HepG2 (cell line): ENCODE measurements at regions not wholly inside any gene's neighbourhood (a gene's known extent, or its start where the extent isn't known, plus 50 kb on each side); places are given as distances from the start of the nearest gene placed in this dataset.

Source experiments
- ATAC-seq: fragments of 200-7000 bp; cut with Tn5 transposase; 3 replicates; pipeline ENCODE4 v1.9.1; 2020; ENCODE audit warnings: mild to moderate bottlenecking, moderate library complexity
- BruUV-seq: library from RNA; stranded (reverse); fragments of 400-500 nt; replicated peaks from 2 replicates; lab custom pipeline; 2021; lab: Mats Ljungman, UMichigan
- CTCF ChIA-PET: fragments of 300-600 bp; formaldehyde crosslinking; extraction: SDS; loops from one replicate; lab custom pipeline; 2021; ENCODE audit warnings: low total read pairs, inconsistent platforms, low intra/inter-chr PET ratio; lab: Yijun Ruan, JAX
- POLR2A ChIA-PET: fragments of 350-600 bp; sonication (Branson Sonifier 250); formaldehyde crosslinking; loops from one replicate; lab custom pipeline; 2020; ENCODE audit warnings: antibody characterized with exemption, inconsistent platforms; lab: Yijun Ruan, JAX
- DNase-seq: peaks from one replicate; pipeline ENCODE4 v3.0.0-alpha.2; 2015; ENCODE audit warnings: low spot score
- FAIRE-seq: peaks from 3 replicates; lab custom pipeline; 2011; peaks lifted over from hg19 to GRCh38; lab: Jason Lieb, UNC
- H2AFZ ChIP-seq: one replicate; pipeline ENCODE4 v1.6.1; 2011; ENCODE audit warnings: low read length, inconsistent platforms
- H3K27ac ChIP-seq: fragments of 300-600 bp; 3 replicates; pipeline ENCODE4 v1.8.0; 2011; ENCODE audit warnings: mixed run types, mild to moderate bottlenecking, mixed read lengths, low read length, inconsistent platforms; ENCODE audit not compliant: insufficient read depth; ENCODE audit errors: extremely low read length
- H3K27me3 ChIP-seq, 2 experiments: fragments of 200-600 bp in 1 of 2; 2 replicates in 1 of 2; 3 replicates in 1 of 2; pipeline versions ENCODE4 v1.6.0 to v1.8.0; 2011; ENCODE audit warnings: low read length in 2 of 2, mild to moderate bottlenecking in 2 of 2, moderate library complexity in 2 of 2, inconsistent platforms in 1 of 2; ENCODE audit not compliant: insufficient read depth in 2 of 2, control insufficient read depth in 1 of 2
- H3K36me3 ChIP-seq, 2 experiments: fragments of 200-600 bp in 1 of 2; replicated peaks in 1 of 2; 2 replicates in 1 of 2; 3 replicates in 1 of 2; pipeline versions ENCODE4 v1.5.1 to v1.8.0; 2011; ENCODE audit warnings: low read length in 2 of 2, inconsistent platforms in 1 of 2; ENCODE audit not compliant: insufficient read depth in 2 of 2, control insufficient read depth in 1 of 2
- H3K4me1 ChIP-seq: 2 replicates; pipeline ENCODE4 v1.5.1; 2012; ENCODE audit warnings: low read length, inconsistent platforms; ENCODE audit not compliant: insufficient read depth
- H3K4me2 ChIP-seq: 2 replicates; pipeline ENCODE4 v1.6.0; 2011; ENCODE audit warnings: low read depth, low read length, inconsistent platforms
- H3K4me3 ChIP-seq, 3 experiments: fragments of 200-600 bp in 1 of 3; sonication (generic), shearing (Covaris generic) in 1 of 3; replicated peaks in 1 of 3; 2 replicates each; pipeline ENCODE4 v1.5.1; 2011 to 2016; ENCODE audit warnings: low read length in 3 of 3, inconsistent platforms in 2 of 3, low read depth in 2 of 3, mild to moderate bottlenecking in 2 of 3, control low read depth in 1 of 3, mixed read lengths in 1 of 3; ENCODE audit not compliant: insufficient read depth in 1 of 3
- H3K79me2 ChIP-seq: one replicate; pipeline ENCODE4 v1.6.1; 2011; ENCODE audit warnings: low read length, inconsistent platforms; ENCODE audit not compliant: insufficient read depth
- H3K9ac ChIP-seq: 2 replicates; pipeline ENCODE4 v1.6.0; 2011; ENCODE audit warnings: mild to moderate bottlenecking, low read depth, low read length, inconsistent platforms; ENCODE audit not compliant: insufficient read depth
- H3K9me3 ChIP-seq: 2 replicates; pipeline ENCODE4 v1.5.1; 2012; ENCODE audit warnings: mild to moderate bottlenecking, low read length
- H4K20me1 ChIP-seq: 2 replicates; pipeline ENCODE4 v1.6.0; 2011; ENCODE audit warnings: inconsistent platforms, mild to moderate bottlenecking, low read length, moderate library complexity; ENCODE audit not compliant: insufficient read depth
- DMAP1 ChIP-seq: IDR thresholded peaks from 2 replicates; pipeline ENCODE4 v1.6.1; 2016
- E2F1 ChIP-seq: sonication (generic); formaldehyde crosslinking; IDR thresholded peaks from 2 replicates; pipeline ENCODE4 v1.5.0; 2020; ENCODE audit warnings: missing genetic modification reagents
- FOXJ3 ChIP-seq: sonication (generic); formaldehyde crosslinking; IDR thresholded peaks from 2 replicates; pipeline ENCODE4 v1.4.0; 2020; ENCODE audit warnings: missing genetic modification reagents, mild to moderate bottlenecking, borderline replicate concordance
- FOXO1 ChIP-seq: sonication (generic); formaldehyde crosslinking; IDR thresholded peaks from 2 replicates; pipeline ENCODE4 v1.4.0; 2020; ENCODE audit warnings: missing genetic modification reagents
- MAFK ChIP-seq, 2 experiments: IDR thresholded peaks in 1 of 2; conservative IDR thresholded peaks in 1 of 2; 2 replicates each; pipeline ENCODE4 v1.6.1; 2011; ENCODE audit warnings: improper control_type of control experiment in 2 of 2, low read length in 2 of 2
- MAZ ChIP-seq, 2 experiments: sonication (generic) in 1 of 2; formaldehyde crosslinking in 1 of 2; IDR thresholded peaks; 2 replicates each; pipeline versions ENCODE4 v1.5.0 to v1.6.1; 2012 to 2020; ENCODE audit warnings: low read depth in 2 of 2, mild to moderate bottlenecking in 2 of 2, borderline replicate concordance in 1 of 2, improper control_type of control experiment in 1 of 2, low read length in 1 of 2, missing genetic modification reagents in 1 of 2, moderate library complexity in 1 of 2
- MNT ChIP-seq: fragments of 450-650 bp; IDR thresholded peaks from 2 replicates; pipeline ENCODE4 v1.6.1; 2016
- NFIC ChIP-seq: IDR thresholded peaks from 2 replicates; pipeline ENCODE4 v1.6.1; 2012; ENCODE audit warnings: mild to moderate bottlenecking, low read length, inconsistent platforms
- PCBP1 ChIP-seq: fragments of 200-400 bp; formaldehyde crosslinking; IDR thresholded peaks from 2 replicates; pipeline ENCODE4 v1.6.1; 2017; ENCODE audit warnings: mild to moderate bottlenecking, low read depth, low read length, borderline replicate concordance
- SMC3 ChIP-seq: IDR thresholded peaks from 2 replicates; pipeline ENCODE4 v1.6.1; 2011; ENCODE audit warnings: low read length, improper control_type of control experiment
- TEAD2 ChIP-seq: sonication (generic); formaldehyde crosslinking; IDR thresholded peaks from 2 replicates; pipeline ENCODE4 v1.9.0; 2021; ENCODE audit warnings: missing genetic modification reagents
- TSC22D2 ChIP-seq: sonication (generic); formaldehyde crosslinking; IDR thresholded peaks from 2 replicates; pipeline ENCODE4 v1.5.1; 2020; ENCODE audit warnings: missing genetic modification reagents, mild to moderate bottlenecking, borderline replicate concordance
- YEATS4 ChIP-seq: sonication (generic); formaldehyde crosslinking; IDR thresholded peaks from 2 replicates; pipeline ENCODE4 v1.4.0; 2020; ENCODE audit warnings: missing genetic modification reagents, borderline replicate concordance
- ZBTB10 ChIP-seq: sonication (generic); formaldehyde crosslinking; IDR thresholded peaks from 2 replicates; pipeline ENCODE4 v1.4.0; 2020; ENCODE audit warnings: missing genetic modification reagents, borderline replicate concordance
- ZFP36L2 ChIP-seq: sonication (generic); formaldehyde crosslinking; IDR thresholded peaks from 2 replicates; pipeline ENCODE4 v1.4.0; 2020; ENCODE audit warnings: missing genetic modification reagents
- ZNF138 ChIP-seq: sonication (generic); formaldehyde crosslinking; IDR thresholded peaks from 2 replicates; pipeline ENCODE4 v1.5.0; 2020; ENCODE audit warnings: mild to moderate bottlenecking, low read depth, missing genetic modification reagents
- ZNF34 ChIP-seq: sonication (generic); formaldehyde crosslinking; IDR thresholded peaks from 2 replicates; pipeline ENCODE4 v1.4.0; 2020; ENCODE audit warnings: mild to moderate bottlenecking, missing genetic modification reagents, borderline replicate concordance
- ZNF569 ChIP-seq: sonication (generic); formaldehyde crosslinking; IDR thresholded peaks from 2 replicates; pipeline ENCODE4 v1.5.0; 2020; ENCODE audit warnings: mild to moderate bottlenecking, missing genetic modification reagents, moderate library complexity, borderline replicate concordance
- ZNF784 ChIP-seq: sonication (generic); formaldehyde crosslinking; IDR thresholded peaks from 2 replicates; pipeline ENCODE4 v1.5.1; 2020; ENCODE audit warnings: missing genetic modification reagents, mild to moderate bottlenecking, borderline replicate concordance
- WGBS: methylation state at CpG from one replicate; pipeline ENCODE4 v1.1.6; 2017; ENCODE audit warnings: low lambda C conversion rate; 5-methylcytosine and 5-hydroxymethylcytosine counted together
- in situ Hi-C: cut with HindIII; loops from 2 replicates; pipeline ENCODE4 v1.10.0; 2017; ENCODE audit warnings: low pct_unique_long_range_greater_than_20kb; ENCODE audit not compliant: extremely low pct_ligation_motif_present
- intact Hi-C: fragments of 100-400 bp; cut with micrococcal nuclease; formaldehyde crosslinking; loops from one replicate; pipeline ENCODE4 v1.10.0; 2022; ENCODE audit not compliant: unreplicated experiment

- intact Hi-C loops (no loop called here), in situ Hi-C loops (no loop called here)
- no peak for FAIRE-seq
- Histone ChIP-seq H4K20me1 (no peaks in the 10 kb centered on the region), H3K9ac (no peak overlapping the region), H3K27ac (no peak overlapping the region), H3K4me3 (no peak overlapping the region), H3K4me1 (no peaks in the 10 kb centered on the region), H3K36me3 (no peaks in the 10 kb centered on the region), H3K79me2 (no peaks in the 10 kb centered on the region), H3K4me2 (no peak overlapping the region), H3K27me3 (no peaks in the 10 kb centered on the region), H2AFZ (no peak overlapping the region), H3K9me3 (no peaks in the 10 kb centered on the region)
- ATAC-seq, result no peak
- 61% methylated on average over 3 of the region's 3 CpGs for WGBS
- no peak for DNase-seq
- no peak for TF ChIP-seq MNT
- TF ChIP-seq MAFK (conservative IDR thresholded peaks at IDR 0.05 in 1 of 2, IDR thresholded peaks at IDR 0.05 in 1 of 2; ENCODE audit: low read length in 2 of 2), result no peak
- TF ChIP-seq ZBTB10 (CRISPR knock-in tag), result no peak
- no peak for TF ChIP-seq MAZ (IDR thresholded peaks at IDR 0.05; ENCODE audit: borderline replicate concordance, low read depth, low read length)
- TF ChIP-seq MAZ (CRISPR knock-in tag; IDR thresholded peaks at IDR 0.05; ENCODE audit: low read depth), result no peak
- no peak for TF ChIP-seq FOXJ3 (CRISPR knock-in tag)
- no peak for TF ChIP-seq ZNF569 (CRISPR knock-in tag)
- TF ChIP-seq PCBP1, result no peak
- no peak for TF ChIP-seq ZNF34 (CRISPR knock-in tag)
- TF ChIP-seq DMAP1 (CRISPR knock-in tag), result no peak
- TF ChIP-seq ZNF784 (CRISPR knock-in tag), result no peak
- no peak for TF ChIP-seq FOXO1
- TF ChIP-seq SMC3, result no peak
- no peak for TF ChIP-seq YEATS4
- no peak for TF ChIP-seq ZNF138 (CRISPR knock-in tag)
- TF ChIP-seq NFIC, result no peak
- no peak for TF ChIP-seq TSC22D2 (CRISPR knock-in tag)
- TF ChIP-seq E2F1 (CRISPR knock-in tag), result no peak
- no peak for TF ChIP-seq ZFP36L2 (CRISPR knock-in tag)
- no peak for TF ChIP-seq TEAD2 (CRISPR knock-in tag)
- ChIA-PET POLR2A (no interaction called here), CTCF (no interaction called here)
- no TSS peak for BruUV-seq
Observed at GRCh38 chr5:102651466-102651865, 103.6 kb upstream of the PAM start.
